GM21723 (cell line): ENCODE measurements at regions not wholly inside any gene's neighbourhood (a gene's known extent, or its start where the extent isn't known, plus 50 kb on each side); places are given as distances from the start of the nearest gene placed in this dataset.
"Not testable (repeated sequence)": the region's sequence is repeated elsewhere in the genome, so short reads cannot be mapped to it uniquely, and the experiment has no call there.

ENCODE experiments used
- ATAC-seq: cut with Tn5 transposase; IDR thresholded peaks from one replicate; pipeline ENCODE4 v1.9.1; 2021; ENCODE audit warnings: mild to moderate bottlenecking, moderate library complexity; ENCODE audit not compliant: unreplicated experiment

- ATAC-seq, result no peak
Measured at GRCh38 chrX:98028691-98029090, 1145.0 kb downstream of the RPA4 start.

GRCh38 chrX:98029861-98030260 is 1146.2 kb downstream of the RPA4 start:
- no peak for ATAC-seq

GRCh38 chrX:98057176-98057575 is 1173.5 kb downstream of the RPA4 start:
- ATAC-seq, result no peak

GRCh38 chrX:98065151-98065550 is 1181.4 kb downstream of the RPA4 start:
- ATAC-seq, result no peak

GRCh38 chrX:98067611-98068010 is 1183.9 kb downstream of the RPA4 start:
- no peak for ATAC-seq

GRCh38 chrX:98068024-98068580 is 1184.4 kb downstream of the RPA4 start:
- no peak for ATAC-seq

GRCh38 chrX:98071331-98071730 is 1187.6 kb downstream of the RPA4 start:
- no peak for ATAC-seq

GRCh38 chrX:98077440-98077839 is 1193.7 kb downstream of the RPA4 start:
- no peak for ATAC-seq

- ATAC-seq, result no peak
Measured at GRCh38 chrX:98111684-98112083, 1228.0 kb downstream of the RPA4 start.

- no peak for ATAC-seq
Measured at GRCh38 chrX:98114021-98114420, 1230.3 kb downstream of the RPA4 start.

- ATAC-seq, result no peak
Measured at GRCh38 chrX:98141466-98141865, 1257.8 kb downstream of the RPA4 start.

- ATAC-seq, result no peak
Measured at GRCh38 chrX:98191003-98191402, 1307.3 kb downstream of the RPA4 start.

GRCh38 chrX:98194036-98194435 is 1310.3 kb downstream of the RPA4 start:
- no peak for ATAC-seq

- ATAC-seq, result no peak
Measured at GRCh38 chrX:98203800-98204199, 1320.1 kb downstream of the RPA4 start.

- ATAC-seq, result no peak
Measured at GRCh38 chrX:98207947-98208346, 1324.2 kb downstream of the RPA4 start.

- no peak for ATAC-seq
Measured at GRCh38 chrX:98231003-98231402, 1347.3 kb downstream of the RPA4 start.

- ATAC-seq, result not testable (repeated sequence)
Measured at GRCh38 chrX:98240061-98240460, 1356.4 kb downstream of the RPA4 start.

- no peak for ATAC-seq
Measured at GRCh38 chrX:98263135-98263534, 1379.4 kb downstream of the RPA4 start.

- ATAC-seq, result no peak
Measured at GRCh38 chrX:98289726-98290125, 1406.0 kb downstream of the RPA4 start.

GRCh38 chrX:98294310-98294709 is 1410.6 kb downstream of the RPA4 start:
- ATAC-seq, result no peak

GRCh38 chrX:98296129-98296528 is 1412.4 kb downstream of the RPA4 start:
- ATAC-seq, result no peak

GRCh38 chrX:98299785-98300184 is 1416.1 kb downstream of the RPA4 start:
- no peak for ATAC-seq

GRCh38 chrX:98300536-98300935 is 1416.8 kb downstream of the RPA4 start:
- not testable (repeated sequence) for ATAC-seq
